NCI-H128 (cell line): ENCODE measurements at regions not wholly inside any gene's neighbourhood (a gene's known extent, or its start where the extent isn't known, plus 50 kb on each side); places are given as distances from the start of the nearest gene placed in this dataset.
"Not testable (repeated sequence)": the region's sequence is repeated elsewhere in the genome, so short reads cannot be mapped to it uniquely, and the experiment has no call there.

ENCODE experiments used
- DNase-seq: peaks from one replicate; lab custom pipeline; 2025; ENCODE audit not compliant: unreplicated experiment; lab: John Stamatoyannopoulos, UW

DNA sequence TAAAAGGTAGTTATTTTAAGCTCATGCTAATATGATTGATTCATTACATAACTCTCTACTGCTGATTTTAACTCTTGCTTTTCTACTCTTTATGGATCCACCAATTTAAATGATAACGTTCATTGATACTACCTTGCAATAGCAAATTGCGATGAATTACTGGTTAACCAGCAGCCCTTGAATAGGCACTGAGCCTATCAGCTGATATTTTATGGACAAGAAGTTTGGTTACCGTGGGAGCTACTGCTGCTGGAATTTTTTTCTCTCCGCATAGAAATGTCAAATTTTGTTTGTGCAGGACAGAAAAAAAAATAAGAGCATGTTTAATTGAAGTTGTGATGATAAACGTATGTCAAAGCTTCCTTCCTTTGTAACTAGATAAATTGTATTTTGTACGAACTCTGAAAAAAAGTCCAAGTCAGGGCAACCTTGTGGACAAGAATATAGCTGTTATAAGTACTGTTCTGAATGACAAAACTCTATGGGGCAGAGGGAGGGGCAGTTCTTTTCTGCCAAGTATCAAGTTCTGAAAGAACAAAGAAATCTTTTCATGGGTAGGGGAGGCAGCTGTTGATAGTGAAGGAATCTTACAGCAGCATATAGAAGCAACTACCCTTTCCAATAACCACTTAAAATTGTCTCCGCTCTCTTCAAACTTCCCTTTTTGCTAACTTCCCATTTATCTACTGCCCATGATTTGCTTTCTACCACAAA, 434.9 kb upstream of the PABPC4L start:
- DNase-seq, result no peak

GRCh38 chr4:134634301-134634700, 432.7 kb upstream of the PABPC4L start:
- no peak for DNase-seq

DNA sequence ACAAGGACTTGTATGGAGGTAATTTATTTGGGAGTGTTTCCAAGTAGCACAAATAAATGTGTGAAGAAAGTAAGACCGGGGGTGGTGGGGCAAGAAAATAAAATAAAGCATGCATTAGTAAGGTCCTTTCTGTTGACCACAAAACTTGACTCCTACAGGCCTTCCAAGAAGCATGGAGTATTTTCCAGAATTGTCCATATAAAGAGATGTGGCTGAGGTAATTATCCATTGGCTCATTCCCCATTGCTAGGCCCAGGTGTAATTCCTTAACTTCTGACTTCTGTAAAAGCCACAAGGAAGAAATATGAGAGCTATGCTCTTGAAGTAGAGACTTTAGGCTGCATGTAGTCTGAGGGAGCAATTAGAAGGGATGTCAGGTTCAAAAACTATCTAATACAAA, 430.5 kb upstream of the PABPC4L start:
- no peak for DNase-seq

GRCh38 chr4:134628066-134628465, 426.5 kb upstream of the PABPC4L start:
- no peak for DNase-seq

DNA sequence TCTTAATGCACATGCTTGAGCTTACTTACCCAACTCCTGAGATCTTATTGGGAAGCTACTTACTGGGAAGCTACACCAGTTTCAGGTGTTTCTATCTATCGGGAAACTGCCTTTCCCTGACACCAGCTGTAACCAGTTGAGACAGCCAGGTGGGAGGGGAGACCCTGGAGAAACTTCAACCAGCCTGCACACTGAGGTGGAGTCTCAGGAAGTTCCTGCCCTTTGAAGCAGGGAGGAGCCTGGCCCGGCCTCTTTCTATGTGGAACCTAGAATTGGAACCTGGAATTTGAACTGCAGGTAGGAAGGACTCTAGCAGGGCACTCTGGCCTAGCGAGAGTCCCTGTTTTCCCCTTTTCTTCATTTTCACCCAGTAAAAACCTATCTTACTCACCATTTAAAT, 425.8 kb upstream of the PABPC4L start:
- no peak for DNase-seq

GRCh38 chr4:134624365-134624764, 422.8 kb upstream of the PABPC4L start:
- DNase-seq, result no peak

DNA sequence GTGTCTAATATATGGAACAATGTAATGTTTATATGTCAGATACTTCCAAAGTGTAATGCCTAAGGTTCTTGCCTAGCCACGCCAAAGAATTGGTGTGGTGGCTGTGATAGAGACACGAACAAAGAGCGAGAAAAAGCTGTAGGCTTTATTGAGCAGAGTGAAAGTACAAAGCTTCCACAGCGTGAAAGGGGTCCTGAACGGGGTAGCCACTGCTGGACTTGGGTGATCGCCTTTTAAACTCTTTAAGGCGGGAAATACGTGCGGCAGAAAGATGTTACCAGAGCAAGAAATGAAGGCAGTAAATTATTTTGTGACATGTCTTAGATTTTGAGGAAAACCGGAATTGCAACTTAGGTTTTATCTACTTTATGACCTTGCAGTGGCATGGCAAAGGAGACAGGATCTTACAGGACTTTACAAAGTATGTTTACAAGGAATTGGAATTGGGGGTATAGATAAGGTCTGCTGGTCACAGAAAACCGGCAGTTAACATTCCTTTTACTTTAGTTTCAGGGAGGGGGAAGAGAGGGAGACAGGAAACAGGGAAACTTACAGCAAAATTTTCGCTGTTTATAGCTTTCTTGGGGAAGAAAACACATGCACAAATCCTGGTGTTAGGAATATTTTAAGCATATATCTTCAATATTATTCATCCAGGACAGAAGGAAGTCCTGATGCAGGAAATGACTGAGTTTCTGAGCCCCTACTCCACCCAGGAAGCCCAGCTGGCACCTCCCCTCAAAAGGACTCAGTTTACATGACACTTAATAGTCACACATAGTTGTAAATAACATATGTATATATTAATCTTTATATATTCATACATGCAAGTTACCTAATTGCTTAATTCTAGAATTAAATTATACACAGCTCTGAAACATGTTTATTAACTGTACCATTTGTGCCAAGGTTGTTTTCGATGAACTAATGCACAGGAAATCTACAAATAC, 421.3 kb upstream of the PABPC4L start:
- not testable (repeated sequence) for DNase-seq

- DNase-seq, result no peak
Measured at GRCh38 chr4:134622199-134622598, 420.6 kb upstream of the PABPC4L start.

DNA sequence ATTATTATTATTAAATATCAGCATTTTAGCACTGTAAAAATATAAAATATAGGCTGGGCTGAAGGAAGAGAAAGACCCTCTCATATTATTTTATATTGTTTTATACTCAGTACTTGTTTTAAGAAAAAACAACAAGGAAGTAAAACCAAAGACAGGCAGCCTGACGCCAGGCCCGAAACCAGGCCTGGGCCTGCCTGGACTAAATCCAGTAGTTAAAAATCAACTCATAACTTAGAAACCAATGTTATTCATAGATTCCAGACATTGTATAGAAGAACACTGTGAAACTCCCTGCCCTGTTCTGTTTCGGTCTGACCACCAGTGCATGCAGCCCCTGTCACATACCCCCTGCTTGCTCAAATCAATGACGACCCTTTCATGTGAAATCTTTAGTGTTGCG, 420.1 kb upstream of the PABPC4L start:
- DNase-seq, result not testable (repeated sequence)

DNA sequence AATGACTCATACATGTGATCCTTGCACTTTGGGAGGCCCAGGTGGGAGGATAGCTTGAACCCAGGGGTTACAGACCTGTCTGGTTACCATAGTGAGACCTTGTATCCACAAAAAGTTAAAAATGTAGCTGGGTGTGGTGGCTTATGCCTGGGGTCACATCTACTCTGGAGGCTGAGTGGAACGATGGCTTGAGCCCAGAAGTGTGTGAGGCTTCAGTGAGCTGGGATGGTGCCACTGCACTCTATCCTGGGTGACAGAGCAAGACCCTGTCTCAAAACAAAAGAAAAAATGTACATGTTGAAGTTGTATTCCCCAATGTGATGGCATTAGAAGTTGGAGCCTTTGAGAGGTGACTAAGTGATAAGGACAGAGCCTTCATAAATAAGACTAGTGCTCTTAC, 409.4 kb upstream of the PABPC4L start:
- DNase-seq, result no peak

- DNase-seq, result no peak
Measured at GRCh38 chr4:134610172-134610571, 408.6 kb upstream of the PABPC4L start.

DNA sequence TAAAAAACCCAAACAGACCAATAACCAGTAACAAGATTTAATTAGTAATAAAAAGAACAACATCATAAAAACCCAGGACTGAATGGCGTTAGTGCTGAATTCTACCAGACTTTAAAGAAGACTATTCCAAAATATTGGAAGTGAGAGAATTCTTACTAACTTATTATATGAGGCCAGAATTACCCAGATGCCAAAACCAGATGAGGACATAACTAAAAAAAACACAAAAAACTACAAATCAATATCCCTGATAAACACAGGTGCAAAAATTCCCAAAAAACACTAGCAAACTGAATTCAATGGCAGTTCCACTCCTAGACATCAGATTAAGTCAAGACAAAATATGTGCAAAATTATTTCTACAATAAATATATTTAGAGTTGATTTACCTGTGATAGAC, 400.1 kb upstream of the PABPC4L start:
- no peak for DNase-seq

GRCh38 chr4:134591326-134591725, 389.7 kb upstream of the PABPC4L start:
- DNase-seq, result no peak

DNA sequence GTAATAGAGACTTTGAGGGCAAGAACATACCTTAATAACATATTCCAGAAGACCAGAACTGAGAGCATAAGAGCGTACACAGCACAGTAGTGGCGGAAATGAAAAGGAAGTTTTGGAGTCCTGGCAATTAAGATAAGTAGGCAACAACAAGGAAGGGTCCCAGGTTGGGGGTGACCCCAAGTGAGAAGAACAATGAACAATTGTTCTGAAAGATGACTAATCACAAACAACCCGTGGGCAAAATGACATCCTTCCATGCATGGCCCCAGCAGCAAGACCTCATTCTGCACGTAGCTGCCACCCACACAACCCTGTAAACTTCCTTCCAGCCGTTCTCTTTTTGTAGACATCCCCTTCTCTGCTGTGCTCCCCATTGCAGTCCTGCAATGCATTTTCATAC, 384.4 kb upstream of the PABPC4L start:
- DNase-seq, result no peak

GRCh38 chr4:134567461-134567860, 365.9 kb upstream of the PABPC4L start:
- DNase-seq, result no peak

- DNase-seq, result no peak
Measured at GRCh38 chr4:134560728-134561127, 359.1 kb upstream of the PABPC4L start.

DNA sequence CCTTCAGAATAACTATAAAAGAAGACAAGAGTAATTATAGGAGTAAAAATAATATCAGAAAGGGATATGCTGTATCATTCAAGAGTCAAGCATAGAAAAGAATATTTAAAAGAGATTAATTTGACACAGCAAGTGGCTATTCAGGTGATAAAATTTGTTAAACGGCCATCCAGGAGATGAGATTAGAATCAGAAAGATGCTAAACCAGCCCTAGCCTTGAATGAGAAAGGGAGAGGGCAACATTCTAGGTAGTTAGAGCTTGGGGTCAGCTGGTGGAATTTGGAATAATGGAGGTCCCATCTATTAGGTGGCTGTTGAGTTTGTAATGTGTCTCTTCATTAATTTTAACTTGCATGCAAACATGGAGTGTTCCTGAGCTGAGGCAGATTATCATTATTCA, 350.5 kb upstream of the PABPC4L start:
- DNase-seq, result no peak

DNA sequence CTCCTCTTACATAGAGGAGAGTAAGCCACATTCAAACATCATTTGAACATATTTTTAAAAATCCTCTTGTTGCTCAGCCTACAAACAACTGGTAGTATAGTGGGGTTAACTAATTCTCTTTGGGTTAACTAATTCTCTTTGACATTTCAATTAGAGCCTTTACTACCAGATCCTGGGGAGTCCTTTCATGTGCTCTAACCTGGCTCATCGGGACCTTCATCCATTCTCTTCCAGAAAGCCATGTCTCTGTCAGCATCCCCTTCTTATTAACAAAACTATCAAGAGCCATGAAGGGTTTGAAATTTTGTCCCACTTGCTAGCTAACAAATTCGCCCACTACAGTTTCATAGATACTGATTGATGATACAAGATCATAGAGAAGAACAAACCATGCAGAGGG, 349.8 kb upstream of the PABPC4L start:
- DNase-seq, result no peak

DNA sequence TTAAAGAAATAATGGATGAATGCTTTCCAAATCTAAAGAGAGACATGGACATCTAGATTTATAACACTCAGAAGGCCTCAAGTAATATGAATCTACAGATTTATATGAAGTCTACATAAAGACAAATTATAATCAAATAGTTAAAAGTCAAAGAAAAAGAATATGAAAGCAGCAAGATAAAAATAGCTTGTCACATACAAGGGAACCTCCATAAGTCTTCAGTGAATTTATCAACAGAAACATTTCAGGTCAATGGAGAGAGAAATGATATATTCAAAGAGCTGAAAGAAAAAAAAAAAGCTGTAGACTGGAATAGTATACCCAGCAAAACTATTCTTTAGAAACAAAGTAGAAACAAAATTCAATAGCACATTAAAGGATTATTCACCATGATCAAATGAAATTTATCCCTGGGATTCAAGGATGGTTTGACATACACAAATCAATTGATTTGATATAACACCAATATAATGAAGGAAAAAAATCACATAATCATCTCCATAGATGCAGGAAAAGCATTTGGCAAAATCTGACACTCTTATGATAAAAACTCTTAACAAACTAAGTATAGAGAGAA, 346.6 kb upstream of the PABPC4L start:
- DNase-seq, result no peak

GRCh38 chr4:134546279-134546678, 344.7 kb upstream of the PABPC4L start:
- no peak for DNase-seq

DNA sequence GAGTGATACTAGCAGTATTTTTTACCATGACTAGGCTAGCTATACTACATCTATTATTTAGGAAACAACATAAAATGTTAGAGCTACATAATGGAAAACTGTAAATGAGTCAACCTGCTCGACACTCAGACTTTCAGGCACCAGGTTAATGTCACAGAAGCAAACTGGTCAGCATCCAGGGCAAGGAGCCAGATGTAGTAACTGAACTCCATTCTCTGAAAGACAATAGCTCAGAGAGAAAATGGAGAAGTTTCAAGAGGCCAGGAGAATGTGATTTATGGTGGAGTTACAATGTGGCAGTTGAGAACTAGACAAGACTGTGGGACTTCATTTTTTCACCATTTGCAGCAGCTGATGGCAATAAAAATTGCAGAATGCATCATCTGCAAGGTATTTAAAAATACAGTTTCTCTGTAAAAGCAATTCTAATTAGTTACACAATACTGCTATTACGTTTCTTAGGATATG, 342.7 kb upstream of the PABPC4L start:
- DNase-seq, result peak; percentile 71

DNA sequence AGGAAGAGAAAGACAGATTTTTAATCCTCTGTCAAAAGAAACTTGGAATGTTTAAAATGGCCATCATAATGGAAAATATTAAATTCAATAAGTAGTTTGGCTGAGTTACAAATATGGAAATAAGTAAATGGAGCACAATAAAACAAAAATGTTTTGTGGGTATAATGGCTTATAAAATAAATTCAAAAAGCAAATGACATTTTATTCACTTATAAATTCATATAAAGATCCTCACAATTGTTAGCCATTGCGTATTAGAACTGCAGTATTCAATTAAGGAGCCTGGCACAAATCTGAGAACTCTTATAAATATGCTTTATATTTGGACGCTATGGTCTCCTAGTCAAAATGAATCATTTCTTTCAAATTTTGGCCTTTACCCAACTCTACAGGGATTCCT, 339.0 kb upstream of the PABPC4L start:
- no peak for DNase-seq
